ENCODE measurements at regions not wholly inside any gene's neighbourhood (a gene's known extent, or its start where the extent isn't known, plus 50 kb on each side); places are given as distances from the start of the nearest gene placed in this dataset.
"Not testable (repeated sequence)": the region's sequence is repeated elsewhere in the genome, so short reads cannot be mapped to it uniquely, and the experiment has no call there.

GRCh38 chr14:101083564-101084435 is 180.3 kb upstream of the RTL1 start:
- DNase-seq, result no peak

GRCh38 chr14:101084436-101084826 is 180.9 kb upstream of the RTL1 start:
- DNase-seq, result no peak

GRCh38 chr14:101086926-101087325 is 183.4 kb upstream of the RTL1 start:
- no peak for DNase-seq

- no peak for DNase-seq
Observed at GRCh38 chr14:101087614-101088394, 184.3 kb upstream of the RTL1 start.

GRCh38 chr14:101088395-101088667 is 184.8 kb upstream of the RTL1 start:
- no peak for DNase-seq

GRCh38 chr14:101088714-101089113 is 185.2 kb upstream of the RTL1 start:
- DNase-seq, result no peak

- not testable (repeated sequence) for DNase-seq
Observed at GRCh38 chr14:101090478-101090877, 187.0 kb upstream of the RTL1 start.

- DNase-seq, result no peak
Observed at GRCh38 chr14:101090976-101091375, 187.5 kb upstream of the RTL1 start.

GRCh38 chr14:101094916-101095315 is 191.4 kb upstream of the RTL1 start:
- DNase-seq, result not testable (repeated sequence)

GRCh38 chr14:101096551-101096950 is 193.0 kb upstream of the RTL1 start:
- no peak for DNase-seq

GRCh38 chr14:101097109-101097793 is 193.7 kb upstream of the RTL1 start:
- no peak for DNase-seq

- no peak for DNase-seq
Observed at GRCh38 chr14:101098177-101098576, 194.7 kb upstream of the RTL1 start.

- DNase-seq, result no peak
Observed at GRCh38 chr14:101098641-101099040, 195.1 kb upstream of the RTL1 start.

GRCh38 chr14:101101456-101102056 is 198.0 kb upstream of the RTL1 start:
- no peak for DNase-seq

- DNase-seq, result no peak
Observed at GRCh38 chr14:101102875-101103274, 199.4 kb upstream of the RTL1 start.

GRCh38 chr14:101103321-101103901 is 199.9 kb upstream of the RTL1 start:
- DNase-seq, result no peak

- no peak for DNase-seq
Observed at GRCh38 chr14:101104485-101104884, 201.0 kb upstream of the RTL1 start.

GRCh38 chr14:101105045-101105444 is 201.5 kb upstream of the RTL1 start:
- no peak for DNase-seq

- DNase-seq, result no peak
Observed at GRCh38 chr14:101108579-101109346, 205.2 kb upstream of the RTL1 start.

GRCh38 chr14:101109347-101109638 is 205.8 kb upstream of the RTL1 start:
- DNase-seq, result no peak

- DNase-seq, result no peak
Observed at GRCh38 chr14:101109981-101110728, 206.6 kb upstream of the RTL1 start.

All from DMS153 (cell line).